H9 (cell line): ENCODE measurements at regions not wholly inside any gene's neighbourhood (a gene's known extent, or its start where the extent isn't known, plus 50 kb on each side); places are given as distances from the start of the nearest gene placed in this dataset.

Experiments used
- DNase-seq: peaks from one replicate; pipeline ENCODE4 v3.0.0-alpha.2; 2017
- H2AFZ ChIP-seq: one replicate; pipeline ENCODE4 v1.6.1; 2013; ENCODE audit warnings: mild to moderate bottlenecking, low read length, control low read depth, moderate library complexity
- H2AK5ac ChIP-seq: 2 replicates; pipeline ENCODE4 v1.6.1; 2013; ENCODE audit warnings: low read length, control low read depth, mixed read lengths; ENCODE audit not compliant: insufficient read length
- H2BK120ac ChIP-seq: one replicate; pipeline ENCODE4 v1.6.1; 2013; ENCODE audit warnings: low read depth, mild to moderate bottlenecking, low read length, control low read depth, inconsistent platforms; ENCODE audit not compliant: poor library complexity, severe bottlenecking
- H2BK12ac ChIP-seq: 2 replicates; pipeline ENCODE4 v1.6.1; 2013; ENCODE audit warnings: low read length, control low read depth, mixed read lengths, low read depth; ENCODE audit not compliant: insufficient read length
- H2BK15ac ChIP-seq: 2 replicates; pipeline ENCODE4 v1.6.1; 2013; ENCODE audit warnings: low read depth, low read length, control low read depth
- H2BK20ac ChIP-seq: one replicate; pipeline ENCODE4 v1.6.1; 2013; ENCODE audit warnings: low read depth, mild to moderate bottlenecking, low read length, control low read depth, inconsistent platforms; ENCODE audit not compliant: poor library complexity, severe bottlenecking
- H2BK5ac ChIP-seq: 2 replicates; pipeline ENCODE4 v1.6.1; 2013; ENCODE audit warnings: low read length, control low read depth, mixed read lengths; ENCODE audit not compliant: insufficient read length
- H3K14ac ChIP-seq: 2 replicates; pipeline ENCODE4 v1.6.1; 2013; ENCODE audit warnings: low read length, control low read depth; ENCODE audit not compliant: insufficient read depth
- H3K18ac ChIP-seq: 2 replicates; pipeline ENCODE4 v1.6.1; 2013; ENCODE audit warnings: low read depth, mild to moderate bottlenecking, mixed read lengths, low read length, control low read depth; ENCODE audit not compliant: insufficient read length
- H3K23ac ChIP-seq: 2 replicates; pipeline ENCODE4 v1.6.1; 2013; ENCODE audit warnings: low read length, control low read depth, mixed read lengths, low read depth; ENCODE audit not compliant: insufficient read length
- H3K23me2 ChIP-seq: 2 replicates; pipeline ENCODE4 v1.6.1; 2013; ENCODE audit warnings: low read depth, mild to moderate bottlenecking, mixed read lengths, low read length, control low read depth; ENCODE audit not compliant: insufficient read length, poor library complexity, severe bottlenecking
- H3K27ac ChIP-seq: 2 replicates; pipeline ENCODE4 v1.5.1; 2013; ENCODE audit warnings: low read length, control low read depth, mixed read lengths, low read depth; ENCODE audit not compliant: insufficient read length
- H3K27me3 ChIP-seq: 2 replicates; pipeline ENCODE4 v1.6.1; 2013; ENCODE audit warnings: low read length, control low read depth, inconsistent platforms; ENCODE audit not compliant: insufficient read depth
- H3K4ac ChIP-seq: 2 replicates; pipeline ENCODE4 v1.6.1; 2013; ENCODE audit warnings: low read depth, mild to moderate bottlenecking, control low read depth, inconsistent platforms, low read length, moderate library complexity
- H3K4me1 ChIP-seq: 2 replicates; pipeline ENCODE4 v1.6.1; 2013; ENCODE audit warnings: low read length, control low read depth, inconsistent platforms; ENCODE audit not compliant: insufficient read depth
- H3K4me2 ChIP-seq: 2 replicates; pipeline ENCODE4 v1.6.1; 2013; ENCODE audit warnings: low read length, control low read depth, mixed read lengths; ENCODE audit not compliant: insufficient read length, insufficient read depth
- H3K56ac ChIP-seq: 2 replicates; pipeline ENCODE4 v1.6.1; 2013; ENCODE audit warnings: low read depth, mild to moderate bottlenecking, mixed read lengths, low read length, control low read depth; ENCODE audit not compliant: insufficient read length
- H3K79me1 ChIP-seq: 2 replicates; pipeline ENCODE4 v1.6.1; 2013; ENCODE audit warnings: low read depth, mild to moderate bottlenecking, moderate library complexity, low read length, control low read depth, inconsistent platforms; ENCODE audit not compliant: insufficient read depth, poor library complexity, severe bottlenecking
- H3K79me2 ChIP-seq: 2 replicates; pipeline ENCODE4 v1.6.1; 2013; ENCODE audit warnings: low read length, control low read depth, inconsistent platforms; ENCODE audit not compliant: insufficient read depth
- H3K9ac ChIP-seq: 2 replicates; pipeline ENCODE4 v1.6.1; 2013; ENCODE audit warnings: low read length, control low read depth, mixed read lengths; ENCODE audit not compliant: insufficient read length; ENCODE audit errors: extremely low read depth
- H3K9me3 ChIP-seq: one replicate; pipeline ENCODE4 v1.6.1; 2013; ENCODE audit warnings: low read depth, low read length, inconsistent platforms; ENCODE audit not compliant: control insufficient read depth
- H3T11ph ChIP-seq: one replicate; pipeline ENCODE4 v1.6.1; 2013; ENCODE audit warnings: mild to moderate bottlenecking, low read length, control low read depth, inconsistent platforms
- H4K20me1 ChIP-seq: one replicate; pipeline ENCODE4 v1.6.1; 2013; ENCODE audit not compliant: control insufficient read depth, insufficient read length, insufficient read depth
- H4K5ac ChIP-seq: 2 replicates; pipeline ENCODE4 v1.6.1; 2013; ENCODE audit warnings: low read depth, mild to moderate bottlenecking, mixed read lengths, low read length, control low read depth; ENCODE audit not compliant: insufficient read length
- H4K8ac ChIP-seq: replicated peaks from 2 replicates; pipeline ENCODE4 v1.6.1; 2013; ENCODE audit warnings: low read length, control low read depth, mixed read lengths, low read depth; ENCODE audit not compliant: insufficient read length
- H4K91ac ChIP-seq: 2 replicates; pipeline ENCODE4 v1.6.1; 2013; ENCODE audit warnings: low read depth, mild to moderate bottlenecking, moderate library complexity, mixed read lengths, low read length, control low read depth; ENCODE audit not compliant: insufficient read length
- H3K27ac Mint-ChIP-seq, 3 experiments: 2 replicates in 2 of 3; 3 replicates in 1 of 3; pipeline ENCODE4 v1.8.0; 2020 to 2021; ENCODE audit warnings: mixed read lengths in 3 of 3, mild to moderate bottlenecking in 1 of 3, moderate library complexity in 1 of 3
- H3K27me3 Mint-ChIP-seq: 2 replicates; pipeline ENCODE4 v1.8.0; 2021; ENCODE audit warnings: low read depth, mild to moderate bottlenecking, moderate library complexity, mixed read lengths
- H3K36me3 Mint-ChIP-seq, 3 experiments: 2 replicates in 2 of 3; 3 replicates in 1 of 3; pipeline ENCODE4 v1.8.0; 2020 to 2021; ENCODE audit warnings: low read depth in 3 of 3, mixed read lengths in 3 of 3; ENCODE audit not compliant: insufficient read depth in 1 of 3
- H3K4me1 Mint-ChIP-seq, 2 experiments: 2 replicates each; pipeline ENCODE4 v1.8.0; 2020; ENCODE audit warnings: mixed read lengths in 2 of 2
- H3K4me3 Mint-ChIP-seq, 2 experiments: 2 replicates in 1 of 2; 3 replicates in 1 of 2; pipeline ENCODE4 v1.8.0; 2020 to 2021; ENCODE audit warnings: mild to moderate bottlenecking in 2 of 2, mixed read lengths in 2 of 2, moderate library complexity in 1 of 2
- H3K9me3 Mint-ChIP-seq, 2 experiments: 2 replicates in 1 of 2; 3 replicates in 1 of 2; pipeline ENCODE4 v1.8.0; 2020; ENCODE audit warnings: mild to moderate bottlenecking in 2 of 2, mixed read lengths in 2 of 2, moderate library complexity in 1 of 2
- WGBS: extraction: QIAGEN DNeasy Blood & Tissue Kit; methylation state at CpG from one replicate; pipeline ENCODE4 v1.1.7; 2013; ENCODE audit warnings: missing lambda C conversion rate, low lambda C conversion rate, mixed read lengths; ENCODE audit not compliant: insufficient read length; ENCODE audit errors: extremely low coverage; 5-methylcytosine and 5-hydroxymethylcytosine counted together
- TF ChIP-seq, protein P1 (sequence below): fragments of 200-600 bp; sonication (generic); conservative IDR thresholded peaks from 3 replicates; pipeline ENCODE4 v1.8.0; 2021; ENCODE audit warnings: antibody characterized with exemption, mild to moderate bottlenecking

DNA sequence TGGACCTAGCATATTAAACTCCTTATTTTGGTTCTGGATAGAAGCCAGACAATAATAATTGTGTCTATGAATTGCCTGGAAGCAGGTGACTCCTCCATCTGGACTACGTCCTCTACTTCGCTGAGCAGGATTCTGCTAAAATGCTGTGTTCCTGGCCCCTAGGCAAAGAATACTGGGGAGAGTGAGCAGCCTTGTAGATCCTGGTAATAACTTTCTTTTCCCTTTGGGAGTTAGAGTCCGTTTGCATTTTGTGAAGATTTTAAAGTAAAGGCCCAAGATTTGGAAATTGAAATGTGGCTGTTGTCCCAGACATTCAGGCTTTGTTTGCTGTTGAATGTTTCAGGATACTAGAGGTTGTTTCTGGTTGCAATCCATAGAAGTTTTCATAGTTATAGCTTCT lies 511.9 kb upstream of the KLF12 start:
- Mint-ChIP-seq H3K4me3 (no peak overlapping the region), H3K9me3 (no peaks in the 10 kb centered on the region), H3K27me3 (no peaks in the 10 kb centered on the region), H3K4me1 (no peaks in the 10 kb centered on the region), H3K27ac (no peak overlapping the region), H3K36me3 (no peaks in the 10 kb centered on the region)
- Histone ChIP-seq H3K9ac (no peak overlapping the region), H3K23me2 (no peaks in the 10 kb centered on the region), H2AK5ac (no peak overlapping the region), H4K91ac (no peak overlapping the region), H3K14ac (no peak overlapping the region), H3K18ac (no peak overlapping the region), H3K79me2 (no peaks in the 10 kb centered on the region), H2BK12ac (no peak overlapping the region), H2BK15ac (no peak overlapping the region), H3K56ac (no peak overlapping the region), H4K8ac (no peak overlapping the region), H3K4me2 (no peak overlapping the region), H4K5ac (no peak overlapping the region), H3K9me3 (no peaks in the 10 kb centered on the region), H3K79me1 (no peaks in the 10 kb centered on the region), H2BK120ac (no peak overlapping the region), H3K27me3 (no peaks in the 10 kb centered on the region), H4K20me1 (no peaks in the 10 kb centered on the region), H2BK20ac (no peak overlapping the region), H2AFZ (no peak overlapping the region), H3K4me1 (peaks cover 3% of the 10 kb centered on the region; the same call in 1 of the 2 replicates), H3T11ph (no peak overlapping the region), H3K4ac (no peak overlapping the region), H2BK5ac (no peak overlapping the region), H3K23ac (no peak overlapping the region), H3K27ac (no peak overlapping the region)
- TF ChIP-seq, protein P1, sequence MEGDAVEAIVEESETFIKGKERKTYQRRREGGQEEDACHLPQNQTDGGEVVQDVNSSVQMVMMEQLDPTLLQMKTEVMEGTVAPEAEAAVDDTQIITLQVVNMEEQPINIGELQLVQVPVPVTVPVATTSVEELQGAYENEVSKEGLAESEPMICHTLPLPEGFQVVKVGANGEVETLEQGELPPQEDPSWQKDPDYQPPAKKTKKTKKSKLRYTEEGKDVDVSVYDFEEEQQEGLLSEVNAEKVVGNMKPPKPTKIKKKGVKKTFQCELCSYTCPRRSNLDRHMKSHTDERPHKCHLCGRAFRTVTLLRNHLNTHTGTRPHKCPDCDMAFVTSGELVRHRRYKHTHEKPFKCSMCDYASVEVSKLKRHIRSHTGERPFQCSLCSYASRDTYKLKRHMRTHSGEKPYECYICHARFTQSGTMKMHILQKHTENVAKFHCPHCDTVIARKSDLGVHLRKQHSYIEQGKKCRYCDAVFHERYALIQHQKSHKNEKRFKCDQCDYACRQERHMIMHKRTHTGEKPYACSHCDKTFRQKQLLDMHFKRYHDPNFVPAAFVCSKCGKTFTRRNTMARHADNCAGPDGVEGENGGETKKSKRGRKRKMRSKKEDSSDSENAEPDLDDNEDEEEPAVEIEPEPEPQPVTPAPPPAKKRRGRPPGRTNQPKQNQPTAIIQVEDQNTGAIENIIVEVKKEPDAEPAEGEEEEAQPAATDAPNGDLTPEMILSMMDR, result no peak
- WGBS, result no CpG with 5 or more reads among the region's 3 CpGs
- DNase-seq, result no peak
